ENCODE measurements at regions not wholly inside any gene's neighbourhood (a gene's known extent, or its start where the extent isn't known, plus 50 kb on each side); places are given as distances from the start of the nearest gene placed in this dataset.
"Not testable (repeated sequence)": the region's sequence is repeated elsewhere in the genome, so short reads cannot be mapped to it uniquely, and the experiment has no call there.

DNA sequence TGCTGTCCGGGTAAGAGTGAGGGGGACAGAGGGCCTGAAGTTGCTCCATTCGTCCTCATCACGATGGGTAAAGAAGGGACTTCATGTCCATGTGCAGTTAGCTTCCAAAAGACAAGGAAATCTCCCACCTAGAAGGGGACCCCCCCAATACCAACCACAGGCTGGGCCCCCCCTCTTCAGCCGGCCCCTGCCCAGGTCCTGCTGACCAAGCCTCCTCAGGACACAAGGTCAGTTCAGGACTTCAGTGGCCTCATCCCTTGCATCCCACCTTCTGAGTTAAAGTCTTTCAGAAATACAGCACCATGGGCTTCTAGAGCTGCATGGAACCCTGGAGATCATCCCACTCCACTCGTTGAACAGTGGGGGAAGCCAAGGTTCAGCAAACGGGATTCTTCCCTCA is 115.4 kb upstream of the ERG start:
- no peak for DNase-seq (ENCODE audit: low read depth in 2 of 2, low spot score in 1 of 2)

DNA sequence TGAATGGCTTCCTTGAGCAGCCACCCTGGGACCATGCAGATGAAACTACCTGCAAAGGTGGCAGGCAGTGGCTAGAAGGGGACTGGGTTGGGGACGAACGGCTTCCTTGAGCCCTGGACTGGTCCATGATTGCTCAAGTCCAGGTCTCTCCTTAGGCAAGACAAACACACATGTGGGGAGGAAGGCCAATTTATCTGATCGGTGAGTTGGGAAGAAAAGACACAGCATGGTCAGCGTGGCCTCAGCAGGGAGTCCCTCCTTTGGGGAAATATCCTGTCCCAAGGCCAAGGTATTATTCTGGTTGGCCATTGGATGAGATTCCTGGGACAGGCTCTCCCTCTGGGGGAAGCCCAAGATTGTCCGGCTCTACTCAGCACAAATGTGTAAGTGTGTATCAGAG is 116.3 kb upstream of the ERG start:
- no peak for DNase-seq (ENCODE audit: low read depth in 2 of 2, low spot score in 1 of 2)

DNA sequence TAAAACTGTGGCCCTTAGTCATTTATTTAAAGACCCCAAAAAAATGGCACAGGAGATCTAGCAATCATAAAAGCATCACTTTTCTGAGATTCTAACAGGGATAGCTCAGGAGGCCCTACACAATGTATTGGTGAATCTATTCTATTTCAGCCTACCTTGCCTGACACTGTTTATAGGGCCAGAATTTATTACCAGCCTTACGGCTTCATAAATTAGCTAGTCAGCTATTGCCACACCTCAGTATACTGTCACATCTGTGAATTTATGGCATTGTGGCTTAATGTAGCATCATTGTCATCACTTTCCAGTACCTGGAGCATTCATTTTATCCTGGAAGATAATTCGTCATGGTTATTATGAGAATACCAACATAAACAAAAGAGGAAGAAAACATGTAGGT is 121.2 kb upstream of the ERG start:
- no peak for DNase-seq (ENCODE audit: low read depth in 2 of 2, low spot score in 1 of 2)

DNA sequence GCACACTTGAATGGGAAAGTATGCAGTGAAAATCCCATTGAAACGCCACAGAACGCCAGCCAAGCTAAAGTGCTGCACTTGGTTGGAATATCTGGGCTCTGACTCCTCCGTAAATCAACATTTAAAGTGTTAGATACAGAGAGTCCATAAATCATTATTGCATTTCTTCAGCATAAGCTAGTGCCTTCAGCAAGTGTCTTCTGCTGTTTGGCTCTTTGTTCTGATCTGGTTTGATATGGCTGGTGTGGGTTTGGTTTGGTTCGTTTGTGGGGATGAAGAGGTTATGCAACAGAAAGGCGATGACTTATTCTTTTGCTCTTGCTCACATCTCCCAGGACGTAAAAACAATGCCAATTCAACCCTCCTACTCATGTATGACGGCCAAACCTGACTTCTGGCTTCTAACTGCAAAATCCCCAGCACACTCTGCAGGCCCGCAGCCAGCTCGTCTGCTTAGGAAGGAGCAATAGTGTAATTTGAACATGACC is 121.8 kb upstream of the ERG start:
- DNase-seq (ENCODE audit: low read depth in 2 of 2, low spot score in 1 of 2): no peak

DNA sequence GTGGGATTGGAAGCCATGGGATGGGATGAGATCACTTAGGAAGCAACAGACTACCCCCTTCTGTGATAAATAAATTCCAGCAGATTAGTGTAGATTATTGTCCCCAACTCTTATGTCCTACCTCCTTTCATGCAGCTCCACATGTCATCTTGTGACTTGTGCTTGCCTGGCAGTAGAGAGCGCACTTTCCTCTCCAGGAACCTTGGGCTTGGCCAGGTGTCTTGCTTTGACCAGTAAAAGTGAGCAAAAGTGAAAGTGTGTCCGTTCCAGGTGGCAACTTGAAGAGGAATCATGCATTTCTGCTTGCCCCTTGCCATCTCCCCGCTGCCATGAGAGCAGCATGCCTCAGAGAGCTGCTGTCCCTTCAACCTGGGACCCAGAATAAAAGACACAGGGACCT is 122.9 kb upstream of the ERG start:
- DNase-seq (ENCODE audit: low read depth in 2 of 2, low spot score in 1 of 2): no peak

DNA sequence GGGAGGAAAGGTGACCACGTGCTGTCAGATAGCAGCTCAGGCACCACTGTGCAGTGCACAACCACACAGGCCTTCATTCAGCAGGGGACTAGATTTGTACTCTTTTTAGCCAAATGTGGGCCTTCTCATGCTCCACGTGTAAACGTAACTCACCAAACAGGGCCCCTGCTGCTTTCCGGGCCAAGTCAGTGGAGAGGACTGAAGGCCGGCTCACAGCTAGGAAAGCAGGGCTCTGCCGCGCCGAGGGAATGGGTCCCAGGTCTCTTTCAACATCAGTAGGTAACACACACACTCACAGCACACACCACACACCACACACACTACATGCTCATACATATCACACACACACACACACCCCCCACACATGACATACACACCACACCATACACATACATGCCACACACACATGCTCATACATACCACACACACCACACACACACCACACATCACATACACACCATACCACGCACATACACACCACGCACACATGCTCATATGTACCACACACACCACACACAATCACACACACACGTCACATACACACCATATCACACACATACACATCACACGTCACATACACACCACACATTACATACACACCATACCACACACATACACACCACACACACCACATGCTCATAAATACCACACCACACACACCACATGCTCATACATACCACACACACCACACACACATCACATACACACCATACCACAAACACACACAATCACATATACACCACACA is 124.0 kb upstream of the ERG start:
- DNase-seq (ENCODE audit: low read depth in 2 of 2, low spot score in 1 of 2): no peak

DNA sequence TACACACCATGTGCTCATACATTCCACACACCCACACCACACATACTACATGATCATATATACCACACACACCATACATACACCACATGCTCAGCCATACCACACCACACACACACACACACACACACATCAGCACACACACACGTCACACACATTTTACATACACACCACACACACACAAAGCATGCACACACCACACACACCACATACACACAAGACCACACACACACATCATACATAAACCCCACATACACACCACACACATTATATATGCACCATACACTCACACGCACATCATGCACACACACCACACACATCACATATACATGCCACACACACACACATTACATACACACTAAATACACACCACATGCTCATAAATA is 124.5 kb upstream of the ERG start:
- no peak for DNase-seq (ENCODE audit: low read depth in 2 of 2, low spot score in 1 of 2)

DNA sequence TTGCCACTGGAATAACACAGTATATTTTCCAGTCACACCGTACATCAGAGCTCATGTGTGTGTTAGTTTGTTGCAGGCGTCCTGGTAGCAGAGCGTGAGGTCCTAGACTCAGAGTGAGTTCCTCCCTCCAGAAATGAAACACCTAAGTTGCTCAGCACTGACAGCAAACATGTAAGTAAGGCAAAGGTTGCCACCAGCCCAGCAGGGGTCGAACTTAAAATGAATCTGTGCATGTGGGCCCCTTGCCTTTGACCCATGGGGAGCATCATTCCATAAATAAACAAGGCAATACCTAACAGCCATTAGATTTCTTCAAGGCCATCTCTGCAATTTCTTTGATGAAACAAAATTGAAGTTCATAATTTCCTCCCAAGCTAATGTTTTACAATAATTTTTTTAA is 125.3 kb upstream of the ERG start:
- DNase-seq (ENCODE audit: low read depth in 2 of 2, low spot score in 1 of 2): no peak

DNA sequence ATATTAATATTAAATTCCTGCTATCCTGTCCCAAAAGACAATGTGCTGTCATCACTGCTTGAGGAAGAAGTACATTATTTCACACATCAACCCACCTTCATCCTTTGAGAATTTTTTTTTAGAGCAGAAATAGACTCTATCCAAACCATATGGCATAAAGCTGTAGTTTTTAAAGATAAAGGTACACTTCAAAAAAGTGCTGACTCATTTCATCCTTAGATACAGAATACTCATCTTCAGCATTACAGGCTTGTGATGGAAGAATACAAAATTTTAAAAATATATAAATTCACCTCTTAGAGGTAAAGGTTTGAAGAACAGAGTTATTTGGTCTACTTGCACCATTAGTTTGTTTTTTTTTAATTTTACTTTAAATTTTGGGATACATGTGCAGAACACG is 126.7 kb upstream of the ERG start:
- no peak for DNase-seq (ENCODE audit: low read depth in 2 of 2, low spot score in 1 of 2)

DNA sequence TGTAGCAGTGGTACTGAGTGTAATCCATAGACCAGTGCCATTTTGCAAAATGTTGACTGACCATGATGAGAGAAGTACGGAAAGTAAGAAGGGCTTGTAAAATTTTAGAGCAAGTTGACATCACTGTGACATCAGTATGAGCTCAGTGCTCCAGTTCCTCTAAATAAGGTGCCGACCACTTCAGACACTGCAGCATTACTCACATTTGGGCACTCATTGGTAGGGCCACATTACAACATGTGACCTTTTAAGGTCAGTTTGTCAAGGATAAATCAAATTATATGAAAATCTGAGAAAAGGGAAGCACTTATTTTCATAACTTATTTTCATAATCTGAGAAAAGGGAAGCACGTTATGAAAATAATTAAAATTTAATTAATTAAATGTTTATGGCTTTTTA is 128.0 kb upstream of the ERG start:
- no peak for DNase-seq (ENCODE audit: low read depth in 2 of 2, low spot score in 1 of 2)

DNA sequence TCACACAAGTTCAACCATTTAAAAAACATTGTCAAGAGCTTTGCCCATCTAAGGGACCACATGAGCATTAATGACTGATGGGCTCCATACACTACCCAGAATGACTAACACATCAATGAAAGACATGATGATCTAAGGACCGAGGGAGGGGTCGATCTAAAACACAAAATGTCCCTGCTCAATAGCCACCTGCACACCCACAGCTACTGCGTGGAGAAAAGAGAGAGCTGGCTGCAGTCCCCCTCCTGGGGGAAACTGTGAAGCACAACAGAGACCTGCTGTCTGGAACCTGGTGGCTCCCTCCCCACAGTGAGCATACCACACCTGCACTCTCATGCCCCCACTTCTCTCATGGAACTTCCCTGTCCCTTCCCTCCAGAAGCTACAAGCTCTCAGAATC is 130.1 kb upstream of the ERG start:
- DNase-seq (ENCODE audit: low read depth in 2 of 2, low spot score in 1 of 2): no peak

DNA sequence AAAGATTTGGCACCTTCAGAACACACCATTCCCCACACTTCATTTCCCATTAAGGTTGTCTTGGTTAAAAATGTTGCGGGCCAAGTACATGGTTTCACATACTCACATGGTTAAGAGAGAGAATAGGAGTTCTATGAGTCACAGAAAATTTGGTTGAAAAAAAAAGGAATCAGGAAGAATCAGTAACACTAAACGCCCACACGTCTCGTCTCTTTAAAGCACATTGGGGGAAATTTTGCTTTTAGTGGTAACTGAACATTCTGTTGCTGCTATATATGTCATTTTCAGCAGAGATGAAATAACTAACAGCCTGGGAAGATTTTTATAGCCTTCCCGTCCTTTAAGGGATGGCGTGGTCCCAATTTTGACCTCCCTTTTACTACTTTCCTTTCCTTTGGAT is 132.9 kb upstream of the ERG start:
- no peak for DNase-seq (ENCODE audit: low read depth in 2 of 2, low spot score in 1 of 2)

DNA sequence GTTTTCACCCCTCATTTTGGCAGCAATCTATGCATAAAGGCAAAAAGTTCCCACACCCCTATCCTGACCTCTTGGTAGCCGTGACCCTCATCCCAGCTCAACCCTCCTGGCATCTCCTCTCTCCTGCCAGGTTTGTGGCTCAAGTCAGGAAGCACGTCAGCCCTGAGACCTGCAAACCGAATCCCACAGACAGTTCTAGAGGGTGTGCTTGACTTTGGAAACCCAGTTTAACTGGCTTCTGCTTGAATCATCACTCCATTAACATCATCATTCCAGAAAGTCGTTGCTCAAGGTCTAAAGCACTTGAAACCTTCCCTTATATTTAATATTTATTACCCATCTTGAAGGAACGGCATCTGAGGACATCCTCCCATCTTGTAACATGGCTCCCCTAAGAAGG is 133.4 kb upstream of the ERG start:
- DNase-seq (ENCODE audit: low read depth in 2 of 2, low spot score in 1 of 2): no peak

DNA sequence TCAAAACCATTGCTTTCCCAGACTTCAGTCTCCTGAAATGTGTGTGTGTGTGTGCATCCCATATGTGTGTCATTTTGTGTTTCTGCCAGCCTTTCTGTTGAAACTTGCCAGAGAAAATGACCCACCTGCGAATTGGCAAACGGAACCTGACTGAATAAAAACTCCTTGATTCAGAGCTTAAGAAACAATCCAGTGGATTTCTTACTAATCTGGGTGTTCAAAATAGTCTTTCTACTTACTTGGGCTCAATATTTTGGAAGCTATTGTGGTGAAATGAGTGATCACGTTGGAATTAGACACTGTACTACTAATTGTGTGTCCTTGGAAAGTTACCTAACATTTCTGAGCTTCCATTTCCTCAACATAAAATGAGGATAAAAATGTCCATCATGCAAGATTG is 138.9 kb upstream of the ERG start:
- no peak for DNase-seq (ENCODE audit: low read depth in 2 of 2, low spot score in 1 of 2)

DNA sequence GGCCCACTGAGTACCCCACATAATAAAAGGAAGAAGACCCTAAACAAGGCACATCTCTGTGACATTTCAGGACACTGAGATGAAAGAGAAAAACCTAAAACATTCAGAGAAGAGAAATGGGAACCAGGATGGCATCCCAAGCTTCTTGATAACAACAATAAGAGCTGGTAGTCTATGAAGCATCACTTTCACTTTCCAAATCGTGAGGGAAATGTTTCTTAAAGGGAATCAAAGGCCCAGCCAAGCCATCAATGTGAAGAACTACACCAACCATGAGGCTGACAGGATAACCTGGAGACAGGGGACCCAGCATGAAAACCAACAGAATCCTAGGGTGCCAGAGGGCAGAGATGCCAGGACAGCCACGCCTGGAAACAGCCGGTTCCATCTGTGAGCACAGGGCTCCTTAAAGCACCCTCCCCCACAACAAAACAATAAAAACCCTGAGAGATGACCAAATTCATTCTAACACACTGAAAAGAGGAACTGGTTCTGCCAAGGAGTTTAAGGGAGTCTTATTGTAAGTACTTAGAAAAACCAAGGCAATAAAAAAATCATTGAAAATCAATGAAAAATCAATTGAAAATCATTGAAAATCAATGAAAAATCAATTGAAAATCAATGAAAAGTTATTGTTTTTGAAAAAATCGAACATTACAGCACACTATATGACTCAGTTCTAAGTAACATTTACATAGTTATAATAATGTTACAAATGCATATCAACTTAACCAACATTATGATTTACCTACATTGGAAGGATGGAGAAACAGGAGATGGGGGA is 141.5 kb upstream of the ERG start:
- DNase-seq (ENCODE audit: low read depth in 2 of 2, low spot score in 1 of 2): no peak

DNA sequence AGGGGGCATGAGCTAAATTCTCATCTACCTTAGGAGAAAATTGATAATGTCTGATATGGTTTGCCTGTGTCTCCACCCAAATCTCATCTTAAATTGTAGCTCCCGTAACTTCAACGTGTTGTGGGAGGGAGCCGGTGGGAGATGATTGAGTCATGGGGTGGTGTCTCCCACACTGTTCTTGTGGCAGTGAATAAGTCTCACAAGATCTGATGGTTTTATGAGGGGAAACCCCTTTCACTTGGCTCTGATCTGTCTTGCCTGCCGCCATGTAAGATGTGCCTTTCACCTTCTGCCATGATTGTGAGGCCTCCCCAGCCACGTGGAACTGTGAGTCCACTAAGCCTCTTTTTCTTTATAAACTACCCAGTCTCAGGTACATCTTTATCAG is 142.1 kb upstream of the ERG start:
- DNase-seq (ENCODE audit: low read depth in 2 of 2, low spot score in 1 of 2): not testable (repeated sequence)

DNA sequence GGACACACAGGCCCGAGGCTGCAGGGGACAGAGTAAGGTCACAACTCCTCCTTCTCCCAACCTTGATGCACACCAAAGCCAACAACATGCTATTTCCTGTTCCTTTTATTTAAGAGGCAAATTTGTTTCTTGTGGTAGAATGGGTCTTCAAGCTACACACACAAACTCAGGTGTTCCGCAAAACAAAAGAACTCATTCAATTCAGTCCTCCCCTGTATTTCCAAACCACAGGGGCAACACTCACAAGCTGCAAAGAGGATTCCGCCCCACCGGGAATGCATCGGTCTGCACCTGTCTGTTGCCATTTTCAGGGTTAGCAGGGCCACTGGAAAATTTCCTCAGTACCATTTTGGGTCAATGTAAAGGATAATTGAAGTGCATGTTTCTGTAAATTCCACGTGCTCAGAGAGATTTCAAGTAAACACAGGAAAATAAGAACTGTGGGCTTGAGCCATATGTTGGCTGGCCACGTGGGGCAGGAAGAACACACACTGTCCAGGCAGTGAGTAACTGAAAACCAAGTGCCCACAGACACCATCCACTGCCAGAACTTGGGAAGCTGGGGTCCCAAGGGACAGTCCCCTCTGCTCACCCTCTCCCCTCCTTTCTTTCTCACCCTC is 145.2 kb upstream of the ERG start:
- DNase-seq (ENCODE audit: low read depth in 2 of 2, low spot score in 1 of 2): no peak

DNA sequence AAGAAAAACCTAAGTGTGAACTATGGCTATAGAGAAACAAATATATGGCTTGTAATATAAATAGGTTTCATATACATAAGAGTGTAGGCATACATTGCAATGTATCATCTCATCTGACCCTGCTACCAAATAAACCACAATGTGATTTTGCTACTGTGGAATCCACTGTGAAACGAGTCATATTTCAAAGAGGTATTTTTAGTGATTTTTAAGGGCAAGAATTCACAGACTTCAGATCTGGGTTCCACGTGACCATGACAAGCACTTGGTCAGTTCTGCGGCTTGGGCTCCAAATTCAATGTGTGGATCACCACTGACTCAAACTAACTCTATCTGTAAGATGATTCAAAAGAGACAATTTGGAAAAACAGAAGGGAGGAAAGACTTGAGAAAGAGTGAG is 147.0 kb upstream of the ERG start:
- no peak for DNase-seq (ENCODE audit: low read depth in 2 of 2, low spot score in 1 of 2)

DNA sequence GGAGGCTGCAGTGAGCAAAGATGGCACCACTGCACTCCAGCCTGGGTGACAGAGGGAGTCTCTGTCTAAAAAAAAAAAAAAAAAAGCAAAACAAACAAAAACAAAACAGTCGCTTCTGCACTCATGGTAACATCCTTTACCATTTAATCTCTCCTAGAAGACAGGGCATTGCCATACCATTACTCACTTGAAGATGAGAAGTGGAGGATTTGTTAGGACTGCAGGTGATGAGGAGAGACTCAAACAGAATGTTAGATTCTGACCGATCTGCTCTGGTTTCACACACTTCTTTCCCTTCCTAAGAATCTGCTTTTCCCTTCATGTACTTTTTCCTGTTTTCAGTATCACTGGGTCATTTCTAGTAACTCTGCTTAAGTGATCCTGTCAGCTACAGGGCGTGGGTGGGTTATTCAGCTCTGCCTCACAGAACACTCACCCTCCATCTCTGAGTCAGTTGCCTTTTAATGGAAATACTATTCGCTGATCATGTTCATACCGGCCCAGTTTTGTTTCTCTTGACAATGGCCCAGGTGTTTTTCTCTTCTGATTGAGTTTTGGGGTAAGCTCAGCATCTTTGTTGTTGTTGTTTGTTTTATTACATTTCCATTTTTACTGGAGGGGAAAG is 148.0 kb upstream of the ERG start:
- DNase-seq (ENCODE audit: low read depth in 2 of 2, low spot score in 1 of 2): no peak

DNA sequence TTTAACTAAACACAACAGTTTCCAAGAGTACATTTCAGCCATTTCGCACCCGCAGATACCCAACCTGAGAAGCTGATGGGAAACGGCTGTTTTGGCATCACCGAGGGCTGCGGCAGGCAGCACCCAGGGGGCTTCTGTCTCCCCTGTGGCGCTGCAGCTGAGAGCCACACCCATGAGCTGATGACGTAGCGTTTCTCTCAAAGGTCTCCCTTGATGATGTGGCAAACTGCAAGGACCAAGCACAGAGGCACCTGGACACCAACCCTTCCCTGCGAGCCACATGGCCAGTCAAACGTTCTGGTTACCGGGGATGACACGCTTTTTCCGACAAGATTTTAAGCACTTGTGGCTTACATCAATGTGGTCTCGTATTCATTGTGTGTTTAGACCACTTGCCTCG is 150.8 kb upstream of the ERG start:
- DNase-seq (ENCODE audit: low read depth in 2 of 2, low spot score in 1 of 2): no peak

DNA sequence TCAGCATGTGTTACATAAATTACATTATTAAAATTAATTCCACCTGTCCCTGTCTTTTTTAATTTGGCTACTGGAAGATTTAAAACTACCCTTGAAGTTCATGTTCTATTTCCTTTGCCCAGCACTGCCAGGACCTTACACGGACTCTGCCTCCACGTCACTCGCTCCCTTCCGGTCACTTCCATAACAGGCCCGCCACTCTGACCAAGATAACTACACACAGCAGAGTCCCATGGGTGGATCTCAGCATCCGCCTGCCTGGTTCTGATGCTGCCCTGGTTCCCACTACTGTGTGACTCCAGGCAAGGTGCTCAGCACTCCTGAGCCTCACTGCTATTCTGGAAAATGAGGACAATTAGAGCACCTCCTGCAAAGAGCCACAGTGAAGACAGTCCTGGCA is 153.3 kb upstream of the ERG start:
- DNase-seq (ENCODE audit: low read depth in 2 of 2, low spot score in 1 of 2): no peak

DNA sequence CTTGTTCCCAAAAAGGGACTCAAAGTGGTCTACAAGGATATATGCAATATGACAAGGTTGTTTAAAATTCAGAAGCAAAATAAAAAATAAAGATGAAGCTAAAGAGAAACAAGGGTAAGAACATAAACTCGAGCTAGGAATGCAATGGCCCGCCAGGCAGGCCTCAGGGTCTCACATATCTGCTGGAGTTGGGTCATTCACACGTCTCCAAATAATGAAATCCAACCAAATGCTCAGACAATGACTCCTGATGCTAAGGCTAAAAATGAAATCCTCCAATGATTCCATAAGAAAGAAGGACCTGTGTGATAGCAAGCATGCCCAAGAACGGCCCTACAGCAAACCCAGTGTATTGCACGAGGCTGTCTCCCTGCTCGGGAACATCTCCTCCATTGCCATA is 153.3 kb upstream of the ETS2 start:
- no peak for DNase-seq (ENCODE audit: low read depth in 2 of 2, low spot score in 1 of 2)
